ENCODE measurements at regions not wholly inside any gene's neighbourhood (a gene's known extent, or its start where the extent isn't known, plus 50 kb on each side); places are given as distances from the start of the nearest gene placed in this dataset.
"Not testable (repeated sequence)": the region's sequence is repeated elsewhere in the genome, so short reads cannot be mapped to it uniquely, and the experiment has no call there.

DNA sequence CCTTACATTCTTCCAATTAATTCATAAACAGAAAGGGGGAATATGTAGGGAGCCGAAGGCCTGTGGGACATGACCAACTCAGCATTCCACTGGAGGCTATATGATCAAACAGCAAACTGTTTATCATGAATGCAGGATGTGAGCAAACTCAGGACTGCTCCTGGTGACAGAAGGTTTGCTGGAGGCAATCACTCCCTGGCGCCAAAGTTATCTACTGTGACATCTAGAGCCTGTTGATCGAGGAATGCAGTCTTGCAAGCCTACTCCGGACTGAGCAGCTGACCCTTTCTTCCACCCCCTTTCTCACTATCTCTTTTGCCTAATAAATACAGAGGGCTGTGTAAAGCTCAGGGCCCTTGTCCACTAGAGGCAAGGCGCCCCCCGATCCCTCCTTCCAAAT lies 122.0 kb upstream of the ZCCHC13 start:
- not testable (repeated sequence) for TF ChIP-seq CTCF, MAX, MYC (IDR thresholded peaks at IDR 0.05; ENCODE audit: low read depth, low read length)

Data from NB4 (cell line).